ENCODE measurements at regions not wholly inside any gene's neighbourhood (a gene's known extent, or its start where the extent isn't known, plus 50 kb on each side); places are given as distances from the start of the nearest gene placed in this dataset.

GRCh38 chrX:110992611-110993010 is 103.4 kb upstream of the PAK3 start:
- TF ChIP-seq RFX5 (IDR thresholded peaks at IDR 0.05; ENCODE audit: low read depth, low read length), result no peak
- TF ChIP-seq ELK1 (IDR thresholded peaks at IDR 0.05; ENCODE audit: low read depth, low read length), result no peak
- peak; percentile 49 to 61 (median 56) for TF ChIP-seq CTCF (IDR thresholded peaks at IDR 0.05 in 2 of 3, conservative IDR thresholded peaks at IDR 0.05 in 1 of 3; ENCODE audit: control insufficient read depth in 2 of 3, extremely low read depth in 1 of 3, insufficient read depth in 1 of 3, low read depth in 3 of 3, low read length in 3 of 3)
- no peak for TF ChIP-seq JUND (IDR thresholded peaks at IDR 0.05; ENCODE audit: low read depth, low read length)
